AG08395 (cell line): ENCODE measurements at regions not wholly inside any gene's neighbourhood (a gene's known extent, or its start where the extent isn't known, plus 50 kb on each side); places are given as distances from the start of the nearest gene placed in this dataset.
"Not testable (repeated sequence)": the region's sequence is repeated elsewhere in the genome, so short reads cannot be mapped to it uniquely, and the experiment has no call there.

Experiments used
- DNase-seq: peaks from one replicate; pipeline ENCODE4 v3.0.0; 2012; ENCODE audit warnings: mixed read lengths, low spot score

DNA sequence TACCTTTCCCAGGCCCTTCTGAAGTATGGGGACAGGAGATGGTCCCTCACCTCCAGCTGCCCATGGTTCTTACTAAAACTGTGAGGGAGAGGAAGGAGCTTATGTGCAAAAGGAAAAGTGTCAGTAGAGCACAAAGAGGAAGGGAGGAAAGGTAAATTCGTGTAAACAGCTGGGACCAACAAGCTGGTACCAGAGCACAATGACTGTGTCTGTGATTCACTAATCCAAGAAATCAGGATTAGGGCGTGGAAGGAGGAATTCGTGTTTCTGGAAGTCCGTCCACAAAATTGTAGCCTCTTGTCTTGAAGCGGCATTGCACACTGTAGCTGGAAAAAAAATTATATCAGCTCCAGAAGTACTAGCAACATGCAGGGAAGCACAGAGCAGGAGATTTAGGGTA, 129.0 kb upstream of the RREB1 start:
- no peak for DNase-seq

DNA sequence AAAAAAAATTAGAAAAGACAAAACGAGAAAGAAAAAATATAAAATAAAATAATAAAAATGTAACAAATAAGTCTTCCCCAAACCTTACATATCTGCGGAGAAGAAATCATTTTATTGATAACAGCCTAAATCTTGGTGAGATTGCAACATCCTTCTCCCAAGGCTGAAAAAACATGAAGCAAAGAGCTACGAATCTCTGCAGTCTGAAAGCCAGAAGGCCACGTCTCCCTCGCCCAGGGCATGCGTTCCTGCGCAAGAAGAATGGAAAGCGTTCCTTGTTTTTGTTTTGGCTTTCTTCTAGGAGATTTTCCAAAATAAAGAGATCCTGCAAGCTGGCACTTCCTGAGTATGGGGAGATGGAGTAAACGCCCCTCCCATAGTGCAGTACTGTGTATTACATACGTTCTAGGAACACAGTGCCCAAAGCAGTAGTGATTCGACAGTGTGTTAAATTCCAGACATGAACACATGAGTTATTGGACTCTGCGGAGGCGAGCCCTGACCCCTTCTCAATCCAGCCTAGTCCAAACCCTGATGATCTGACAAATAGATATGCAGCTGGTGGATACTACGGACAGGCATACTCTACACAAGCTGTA, 126.7 kb upstream of the RREB1 start:
- no peak for DNase-seq

DNA sequence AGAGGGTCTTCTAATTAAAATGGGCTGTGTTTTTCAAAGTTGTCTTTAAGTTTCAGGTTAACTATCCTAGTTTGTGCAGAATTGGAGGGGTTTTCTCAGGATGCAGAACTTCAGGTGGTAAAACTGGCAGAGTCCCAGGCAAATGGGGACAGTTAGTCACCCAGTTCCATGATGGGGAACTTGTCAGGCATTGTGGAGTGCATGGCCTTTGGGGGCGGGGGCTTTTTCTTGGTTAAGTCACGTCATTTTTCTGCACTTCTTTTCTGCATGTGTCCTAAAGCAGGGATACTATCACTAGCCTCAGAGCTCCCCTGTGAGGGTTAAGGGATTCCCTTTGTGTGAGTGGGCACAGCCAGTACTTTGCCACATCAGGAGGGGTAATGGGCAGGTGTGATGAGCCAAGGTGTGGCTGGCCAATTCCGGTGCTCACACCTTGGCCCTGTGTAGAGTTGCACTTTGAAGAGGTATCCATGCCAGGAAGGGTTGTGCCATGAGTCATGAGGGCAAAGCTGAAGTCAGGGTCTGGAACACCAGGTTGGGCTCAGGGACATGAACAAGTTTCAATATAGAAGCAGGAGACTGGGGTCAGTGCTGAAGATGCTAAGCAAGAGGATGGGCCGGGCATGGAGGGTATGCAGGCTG, 126.0 kb upstream of the RREB1 start:
- no peak for DNase-seq

DNA sequence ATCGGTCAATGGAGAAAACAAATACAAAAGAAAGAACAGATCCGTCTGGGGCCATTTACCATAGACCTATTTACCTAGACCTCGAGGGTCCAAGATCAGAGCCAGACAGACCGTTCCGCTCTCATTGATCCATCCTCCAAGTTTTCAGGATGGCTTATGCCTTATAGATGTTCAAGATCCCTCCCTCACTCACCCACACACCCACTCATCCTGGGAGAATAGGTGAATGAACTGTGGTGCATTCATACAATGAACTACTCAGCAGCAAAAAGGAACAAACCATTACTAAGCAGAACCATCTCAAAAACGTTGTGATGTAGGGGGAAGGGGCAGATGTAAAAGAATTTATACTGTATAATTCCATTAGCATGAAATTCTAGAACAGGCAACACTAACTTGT, 125.1 kb upstream of the RREB1 start:
- no peak for DNase-seq

DNA sequence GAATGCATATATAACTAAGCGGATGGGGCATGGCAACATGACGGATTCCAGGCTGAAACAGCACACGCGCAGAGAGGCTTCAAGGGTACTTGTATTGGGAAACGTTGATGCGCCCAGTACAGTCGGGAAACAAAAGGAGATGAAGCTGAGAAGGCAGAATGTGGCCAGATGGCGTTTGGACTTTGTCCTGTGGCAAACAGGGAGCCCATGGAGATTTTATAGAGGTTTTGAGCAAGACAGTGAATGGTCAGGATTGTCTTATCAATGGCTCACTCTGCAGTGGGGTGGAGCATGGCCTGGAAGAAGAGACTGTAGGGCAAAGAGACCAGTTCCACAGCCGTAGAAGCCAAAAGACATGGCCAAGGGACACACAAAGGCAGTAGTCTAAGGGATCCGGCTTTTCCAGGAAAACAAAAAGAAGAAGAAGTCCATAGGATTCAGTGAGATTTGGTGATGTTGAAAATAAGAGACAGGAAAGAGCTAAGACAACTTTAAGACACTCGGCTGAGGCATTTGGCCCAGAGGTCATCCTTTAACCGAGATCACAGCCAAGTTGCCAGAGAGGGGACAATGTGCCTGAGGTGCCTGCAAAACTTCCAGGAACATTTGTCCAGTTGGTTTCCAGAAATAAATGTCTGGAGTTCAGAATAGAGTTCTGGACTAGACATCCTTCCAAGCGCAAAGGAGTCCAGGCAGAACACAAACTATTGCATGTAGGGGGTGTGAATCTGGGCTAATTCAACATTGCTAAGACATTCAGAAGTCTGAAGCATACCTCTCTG, 123.0 kb upstream of the RREB1 start:
- no peak for DNase-seq

DNA sequence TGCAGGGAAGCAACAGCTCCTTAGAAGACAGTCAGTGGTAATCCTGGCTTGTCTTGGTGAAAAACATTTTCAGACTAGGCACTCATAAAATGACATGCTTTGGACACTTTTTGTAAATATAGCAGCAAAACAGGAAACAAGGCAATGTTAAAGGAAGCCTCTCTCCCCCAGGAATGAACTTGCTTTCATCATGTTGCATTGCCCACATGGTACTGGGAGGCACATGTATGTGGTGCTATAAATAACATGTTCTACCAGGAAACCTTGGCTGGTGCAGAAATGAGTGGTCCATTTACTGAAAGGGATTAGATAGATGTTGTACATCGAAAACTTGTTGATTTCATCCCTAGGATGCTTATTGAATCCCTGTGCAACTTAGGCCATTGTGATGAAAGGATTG, 121.4 kb upstream of the RREB1 start:
- DNase-seq: no peak

DNA sequence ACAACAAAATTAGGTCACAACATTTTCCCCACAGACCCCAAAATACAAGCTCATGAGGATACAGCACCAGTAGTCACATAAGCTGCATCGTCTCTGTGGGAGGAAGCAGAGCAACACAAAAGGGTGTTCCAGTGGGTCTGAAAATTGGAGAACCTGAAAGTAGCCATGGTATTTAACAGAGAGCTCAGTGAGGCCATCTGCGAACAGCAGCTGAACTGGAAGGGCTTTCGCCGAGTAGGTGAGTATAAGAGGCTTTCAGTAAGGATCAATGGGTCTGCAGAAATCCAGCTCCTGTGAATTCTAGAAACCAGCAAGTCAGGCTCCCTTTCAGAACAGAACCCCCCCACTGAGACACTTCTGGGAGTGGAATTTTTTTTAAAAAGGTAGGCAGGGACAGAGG, 120.0 kb upstream of the RREB1 start:
- DNase-seq: no peak

DNA sequence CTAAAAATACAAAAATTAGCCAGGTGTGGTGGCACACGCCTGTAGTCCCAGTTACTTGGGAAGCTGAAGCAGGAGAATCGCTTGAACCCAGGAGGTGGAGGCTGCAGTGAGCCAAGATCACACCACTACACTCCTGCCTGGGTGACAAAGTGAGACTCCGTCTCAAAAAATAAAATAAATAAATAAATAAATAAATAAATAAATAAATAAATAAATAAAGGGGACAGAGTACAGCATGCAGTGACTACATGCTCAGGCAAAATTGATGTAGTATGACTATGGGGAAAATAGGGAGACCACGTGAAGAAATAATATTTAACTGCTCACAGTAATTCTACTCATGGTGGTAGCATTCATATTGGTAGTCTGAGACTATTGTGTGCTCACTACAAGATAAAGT, 117.7 kb upstream of the RREB1 start:
- DNase-seq: not testable (repeated sequence)

DNA sequence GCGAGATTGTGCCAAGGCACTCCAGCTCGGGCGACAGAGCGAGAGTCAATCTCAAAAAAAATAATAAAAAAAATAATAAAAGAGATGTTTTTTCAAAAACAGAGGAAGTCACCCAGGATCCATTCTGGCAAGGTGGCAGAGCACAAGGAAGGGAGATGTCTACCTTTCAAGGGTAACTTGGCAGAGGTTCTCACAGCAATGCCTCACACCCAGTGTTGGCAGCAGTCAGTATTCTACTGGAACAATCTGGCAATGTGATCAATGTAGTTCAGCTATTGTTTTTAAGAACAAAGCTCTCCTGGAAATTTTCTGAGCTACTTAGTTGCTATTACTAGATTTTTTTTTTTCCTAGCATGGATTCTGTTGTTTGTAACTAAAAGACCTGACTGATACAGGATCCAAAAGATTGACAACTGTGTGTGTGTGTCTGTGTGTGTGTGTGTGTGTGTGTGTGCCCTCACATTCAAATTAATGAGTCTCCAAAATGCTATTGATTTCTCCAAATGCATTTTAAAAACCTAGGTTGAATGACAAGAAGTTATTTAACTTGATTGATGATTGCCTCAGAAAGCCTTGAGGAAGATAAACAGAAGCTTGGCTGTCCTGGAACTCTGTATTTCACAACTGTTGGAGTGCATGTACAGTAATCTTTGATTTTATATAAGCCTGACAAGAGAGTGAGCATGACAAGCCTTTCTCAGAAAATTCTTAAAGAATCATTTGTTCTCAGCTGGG, 114.1 kb upstream of the RREB1 start:
- no peak for DNase-seq

DNA sequence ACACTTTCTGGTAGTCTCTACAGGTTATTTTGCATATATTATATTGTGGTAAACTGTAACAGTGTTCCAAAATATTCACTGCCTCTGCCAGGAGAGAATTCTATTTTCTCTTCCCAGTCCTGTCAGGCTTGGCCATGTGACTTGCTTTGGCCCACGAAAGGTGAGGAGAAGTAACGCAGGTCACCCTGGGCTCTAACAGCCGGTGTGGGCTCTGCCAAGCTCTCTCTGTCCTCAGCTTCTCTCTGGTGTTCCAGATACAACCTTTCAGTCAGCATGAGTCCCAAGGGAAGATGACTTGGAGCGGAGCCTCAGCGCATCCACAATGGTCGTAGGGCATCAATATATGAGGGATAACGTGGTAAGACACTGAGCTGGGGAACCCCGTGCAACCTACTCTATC, 113.0 kb upstream of the RREB1 start:
- DNase-seq: no peak

DNA sequence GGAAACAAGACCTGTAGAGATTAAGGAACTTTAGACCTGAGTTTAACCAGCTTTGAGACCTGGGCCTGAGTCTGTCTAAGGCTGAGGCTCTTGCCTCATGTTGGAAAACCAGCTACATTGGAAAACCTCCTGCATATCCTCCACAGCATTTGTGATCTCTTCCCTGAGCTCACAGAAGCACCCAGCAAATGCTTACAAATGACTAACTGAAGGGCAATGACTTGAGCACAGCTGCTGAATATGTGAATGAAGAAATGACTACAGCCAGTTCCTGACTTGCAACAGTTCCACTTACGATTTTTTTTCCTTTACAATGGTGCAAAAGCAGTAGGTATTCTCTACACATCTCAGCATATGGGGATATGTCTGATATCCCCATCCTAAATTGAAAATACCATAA, 112.4 kb upstream of the RREB1 start:
- DNase-seq: no peak

DNA sequence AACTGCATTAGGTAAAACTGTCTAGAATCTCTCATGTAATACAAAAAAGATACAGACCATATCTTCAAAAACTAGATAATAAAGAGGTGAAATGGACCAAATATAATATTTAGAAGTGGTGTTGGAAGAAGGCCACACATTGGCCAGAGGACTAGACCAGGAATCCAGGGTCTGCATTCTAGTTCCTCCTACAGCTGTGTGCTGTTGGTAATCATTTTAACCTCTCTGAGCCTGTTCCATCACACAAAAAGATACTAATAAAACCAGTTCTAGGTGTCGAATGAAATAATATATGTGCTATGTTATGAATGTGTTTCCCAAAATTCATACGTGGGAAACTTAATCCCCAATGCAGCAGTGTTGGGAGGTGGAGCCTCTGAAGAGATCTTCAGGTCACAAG, 111.6 kb upstream of the RREB1 start:
- DNase-seq: no peak

DNA sequence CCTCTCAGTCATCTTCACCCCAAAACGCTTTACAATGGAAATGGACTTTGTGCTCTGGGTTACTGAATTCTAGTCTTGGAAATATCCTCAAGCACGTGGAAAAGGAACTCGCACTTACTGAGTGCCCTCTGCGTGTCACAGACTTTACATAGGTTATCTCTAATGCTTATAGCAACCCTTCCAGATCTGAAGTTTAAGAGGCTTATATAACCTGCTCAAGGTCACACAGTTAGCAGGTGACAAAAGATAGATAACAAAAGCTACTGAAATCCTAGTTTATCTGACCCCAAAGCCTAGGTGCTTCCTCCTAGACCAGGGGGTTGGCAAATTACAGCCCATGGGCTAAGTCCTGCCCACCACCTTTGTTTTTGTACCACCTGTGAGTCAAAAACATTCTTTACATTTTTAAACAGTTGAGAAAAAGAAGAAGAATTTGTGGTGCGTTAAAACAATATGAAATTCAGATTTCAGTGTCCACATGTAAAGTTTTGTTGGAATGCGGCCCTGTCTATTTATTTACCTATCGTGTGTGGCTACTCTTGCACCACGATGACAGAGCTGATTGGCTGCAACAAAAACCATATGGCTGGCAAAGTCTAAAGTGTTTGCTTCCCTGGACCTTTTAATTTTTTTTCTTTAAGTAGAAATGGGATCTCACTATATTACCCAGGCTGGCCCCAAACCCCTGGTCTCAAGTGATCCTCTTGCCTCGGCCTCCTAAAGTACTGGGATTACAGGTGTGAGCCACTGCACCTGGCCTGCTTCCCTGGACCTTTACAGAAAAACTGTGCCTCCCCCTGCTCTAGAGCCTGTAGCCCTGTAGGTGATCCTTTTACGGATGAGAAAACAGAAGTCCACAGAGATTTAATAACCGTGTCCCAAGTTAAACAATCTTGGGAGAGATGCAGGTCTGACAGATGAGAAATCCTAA, 110.2 kb upstream of the RREB1 start:
- DNase-seq: no peak

DNA sequence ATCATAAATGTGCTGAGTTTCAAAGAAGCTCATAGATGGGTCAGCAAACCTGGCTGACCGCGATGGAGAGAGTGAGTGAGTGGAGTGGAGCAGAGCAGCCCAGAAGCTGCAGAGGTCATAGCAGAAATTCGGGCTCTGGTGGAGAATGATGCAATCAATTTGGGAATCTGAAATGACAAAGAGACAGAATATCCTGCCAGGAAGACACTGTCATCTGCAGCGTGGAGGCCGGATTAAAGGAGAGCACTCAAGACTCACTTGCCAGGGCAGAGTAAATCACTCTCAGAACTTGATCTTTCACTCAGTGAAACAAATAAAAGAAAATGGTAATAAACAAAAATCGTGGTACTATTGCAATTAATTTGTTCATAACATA, 109.6 kb upstream of the RREB1 start:
- peak; percentile 56 for DNase-seq

DNA sequence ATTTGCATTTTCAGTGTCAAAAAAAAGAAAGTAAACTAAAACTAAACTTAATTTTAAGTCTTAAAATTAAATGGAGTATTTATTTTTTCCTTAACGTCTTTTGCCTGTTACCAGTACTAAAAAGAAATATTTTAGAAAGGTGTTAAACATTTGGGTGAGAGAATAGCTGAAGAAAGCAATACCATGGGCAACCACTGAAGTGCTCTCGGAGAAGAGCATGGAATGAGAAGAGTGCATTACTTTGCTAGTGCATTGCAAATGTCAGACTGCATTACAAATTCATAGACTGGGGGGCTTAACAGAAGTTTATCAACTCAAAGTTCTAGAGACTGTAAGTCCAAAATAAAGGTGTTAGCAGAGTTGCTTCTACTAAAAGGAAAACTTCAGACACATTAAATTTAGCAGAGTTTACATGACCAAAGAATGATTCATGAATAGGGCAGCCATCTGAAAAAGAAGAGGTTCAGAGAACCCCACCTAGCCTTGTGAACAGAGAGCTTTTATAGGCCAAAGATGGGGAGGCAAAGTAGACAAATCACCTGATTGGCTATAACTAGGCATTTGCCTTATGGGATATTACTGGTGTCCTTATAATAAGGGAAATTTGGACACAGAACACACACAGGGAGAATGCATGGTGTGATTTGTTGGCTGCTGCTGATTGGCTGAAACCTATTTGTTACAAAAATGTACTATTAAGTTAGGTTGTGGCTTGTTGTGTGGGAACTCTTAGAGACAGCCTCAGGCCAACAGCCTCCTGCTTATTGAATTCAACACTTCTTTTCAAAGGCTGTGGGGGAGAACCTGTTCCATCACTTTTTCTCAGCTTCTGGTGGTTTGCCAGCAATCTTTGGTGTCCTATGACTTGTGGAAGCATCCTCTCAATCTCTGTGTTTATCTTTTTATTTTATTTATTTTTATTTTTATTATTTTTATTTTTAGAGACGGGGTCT, 106.7 kb upstream of the RREB1 start:
- no peak for DNase-seq

DNA sequence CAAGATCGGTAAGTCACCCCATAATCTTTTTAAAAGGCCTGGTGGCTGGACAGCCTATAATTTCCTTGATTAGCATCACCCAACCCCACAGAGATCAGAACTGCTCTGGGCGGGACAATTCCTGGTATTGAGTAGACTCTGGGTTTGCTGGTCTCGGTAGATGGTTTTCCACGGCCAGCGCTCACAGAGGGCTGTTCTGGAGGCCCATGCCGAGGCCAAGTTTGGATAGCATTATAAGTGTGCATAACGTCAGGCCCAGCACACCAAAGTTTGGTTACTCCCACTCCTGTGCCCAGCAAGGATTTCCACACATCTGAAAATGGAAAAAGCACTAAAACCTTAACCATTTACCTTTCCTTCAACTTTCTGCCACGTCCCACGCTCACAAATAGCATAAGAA, 104.7 kb upstream of the RREB1 start:
- DNase-seq: no peak

DNA sequence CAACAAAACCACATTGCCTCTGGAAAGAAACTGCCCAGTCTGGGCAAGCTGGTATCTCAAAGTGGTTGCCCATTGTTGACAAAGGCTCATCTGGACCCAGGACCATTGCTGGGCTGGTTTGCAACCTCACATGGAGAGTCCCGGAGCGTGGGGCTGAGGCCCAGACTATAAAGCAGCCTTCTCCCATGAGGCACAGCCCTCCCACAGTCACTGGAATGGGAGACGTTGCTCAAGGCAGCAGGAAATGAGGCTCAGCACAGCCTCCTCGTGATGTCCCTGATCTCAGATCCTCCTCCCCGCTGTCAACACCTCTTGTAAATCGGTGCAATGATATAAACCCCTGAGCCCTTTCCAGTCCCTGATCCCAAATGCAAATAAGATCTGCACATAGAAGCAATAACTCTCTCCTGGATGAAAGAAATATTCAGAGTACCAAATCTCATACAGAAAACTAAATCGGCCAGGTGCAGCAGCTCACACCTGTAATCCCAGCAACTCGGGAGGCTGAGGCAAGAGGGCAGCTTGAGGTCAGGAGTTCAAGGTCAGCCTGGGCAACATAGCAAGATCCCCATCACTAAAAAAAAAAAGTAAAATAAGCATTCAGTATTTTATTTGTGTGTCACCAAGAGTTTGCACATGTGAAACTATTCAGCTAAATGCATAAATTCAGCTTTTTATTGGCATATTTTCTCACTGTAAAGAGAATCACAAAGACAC, 103.0 kb upstream of the RREB1 start:
- DNase-seq: no peak

DNA sequence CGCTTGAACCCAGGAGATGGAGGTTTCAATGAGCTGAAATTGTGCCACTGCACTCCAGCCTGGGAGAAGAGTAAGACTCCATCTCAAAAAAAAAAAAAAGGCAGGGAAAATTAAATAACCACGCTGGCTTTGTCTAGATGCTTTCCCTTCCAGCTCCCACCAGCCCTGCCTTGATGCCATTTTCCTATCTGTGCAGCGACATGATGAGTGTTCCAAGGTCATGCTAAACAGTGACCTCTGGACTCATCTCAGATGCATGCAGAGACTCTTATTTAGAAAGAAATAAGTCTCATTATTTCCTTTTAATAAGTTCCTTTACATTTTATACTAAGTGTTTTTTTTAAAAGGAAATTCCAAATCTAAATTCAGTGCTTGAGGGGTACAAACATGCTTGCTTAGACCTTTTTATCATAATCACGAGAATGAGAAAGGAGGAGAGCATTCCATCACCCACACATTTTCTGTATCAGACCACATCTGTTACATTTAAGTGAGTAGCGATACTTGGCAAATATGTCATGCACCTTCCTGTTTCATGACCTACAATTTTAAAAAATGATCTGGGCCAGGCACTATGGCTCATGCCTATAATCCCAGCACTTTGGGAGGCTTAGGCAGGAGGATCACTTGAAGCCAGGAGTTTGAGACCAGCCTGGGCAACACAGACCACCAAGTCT, 101.1 kb upstream of the RREB1 start:
- no peak for DNase-seq

DNA sequence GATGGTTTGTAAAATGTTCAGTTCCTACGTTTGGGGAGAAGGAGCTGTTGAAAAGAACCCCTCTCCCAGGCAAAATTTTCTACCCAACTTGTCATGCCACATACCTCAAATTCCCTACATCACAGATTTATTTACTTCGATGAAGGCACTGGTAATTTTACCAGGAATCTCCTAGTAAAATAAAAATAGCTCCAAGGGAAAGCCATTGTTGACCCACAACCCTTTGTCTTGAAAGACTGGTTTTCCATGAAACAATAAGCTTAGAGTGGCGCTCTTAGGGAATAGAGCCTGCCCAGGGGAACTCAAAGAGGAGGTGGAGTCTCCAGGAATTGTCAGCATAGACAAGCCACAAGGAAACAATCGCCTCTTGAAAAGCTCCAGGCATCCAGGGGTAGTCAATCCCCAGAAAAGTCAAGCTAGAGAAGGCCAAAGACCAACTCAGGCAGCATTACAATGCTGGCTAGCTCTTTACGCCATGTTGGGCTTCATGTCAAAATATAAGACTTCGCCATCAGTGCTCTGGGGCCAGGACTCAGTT, 99.2 kb upstream of the RREB1 start:
- no peak for DNase-seq
